IPS DF 4.7 (cell line): ENCODE measurements at regions not wholly inside any gene's neighbourhood (a gene's known extent, or its start where the extent isn't known, plus 50 kb on each side); places are given as distances from the start of the nearest gene placed in this dataset.
A peak's percentile ranks its signal among the peaks of the same experiment; 100 is the strongest.

ENCODE experiments used
- DNase-seq: peaks from one replicate; pipeline ENCODE4 v3.0.0-alpha.2; 2013; ENCODE audit warnings: low spot score; ENCODE audit errors: extremely low read depth

GRCh38 chr2:217529271-217529670, 473.5 kb downstream of the TNS1 start:
- no peak for DNase-seq

GRCh38 chr2:217527590-217528202, 475.1 kb downstream of the TNS1 start:
- no peak for DNase-seq

- no peak for DNase-seq
These were observed 477.7 kb downstream of the TNS1 start for GRCh38 chr2:217525076-217525475.

- DNase-seq, result no peak
These were observed 479.5 kb downstream of the TNS1 start for GRCh38 chr2:217523286-217523685.

GRCh38 chr2:217521820-217522219, 481.0 kb downstream of the TNS1 start:
- DNase-seq, result no peak

GRCh38 chr2:217520356-217521010, 482.3 kb downstream of the TNS1 start:
- DNase-seq, result no peak

GRCh38 chr2:217517402-217517801, 485.4 kb downstream of the TNS1 start:
- no peak for DNase-seq

- no peak for DNase-seq
These were observed 487.0 kb downstream of the TNS1 start for GRCh38 chr2:217515615-217516309.

- DNase-seq, result no peak
These were observed 489.5 kb downstream of the TNS1 start for GRCh38 chr2:217513258-217513657.

- no peak for DNase-seq
These were observed 490.1 kb downstream of the TNS1 start for GRCh38 chr2:217512728-217513127.

GRCh38 chr2:217512259-217512658, 490.5 kb downstream of the TNS1 start:
- DNase-seq, result no peak

- no peak for DNase-seq
These were observed 490.9 kb downstream of the TNS1 start for GRCh38 chr2:217511850-217512249.

GRCh38 chr2:217510771-217511291, 492.0 kb downstream of the TNS1 start:
- peak; percentile 64 for DNase-seq

- no peak for DNase-seq
These were observed 497.5 kb downstream of the TNS1 start for GRCh38 chr2:217505303-217505702.

GRCh38 chr2:217501887-217502286, 500.9 kb downstream of the TNS1 start:
- DNase-seq, result no peak

GRCh38 chr2:217497843-217498377, 504.9 kb downstream of the TNS1 start:
- DNase-seq, result no peak

GRCh38 chr2:217494557-217494956, 508.2 kb downstream of the TNS1 start:
- no peak for DNase-seq

- no peak for DNase-seq
These were observed 511.5 kb downstream of the TNS1 start for GRCh38 chr2:217491271-217491670.

- no peak for DNase-seq
These were observed 513.4 kb downstream of the TNS1 start for GRCh38 chr2:217489145-217489960.

GRCh38 chr2:217484046-217484445, 518.7 kb downstream of the TNS1 start:
- no peak for DNase-seq

GRCh38 chr2:217482056-217482710, 520.6 kb downstream of the TNS1 start:
- DNase-seq, result no peak
